ENCODE measurements at regions not wholly inside any gene's neighbourhood (a gene's known extent, or its start where the extent isn't known, plus 50 kb on each side); places are given as distances from the start of the nearest gene placed in this dataset.

DNA sequence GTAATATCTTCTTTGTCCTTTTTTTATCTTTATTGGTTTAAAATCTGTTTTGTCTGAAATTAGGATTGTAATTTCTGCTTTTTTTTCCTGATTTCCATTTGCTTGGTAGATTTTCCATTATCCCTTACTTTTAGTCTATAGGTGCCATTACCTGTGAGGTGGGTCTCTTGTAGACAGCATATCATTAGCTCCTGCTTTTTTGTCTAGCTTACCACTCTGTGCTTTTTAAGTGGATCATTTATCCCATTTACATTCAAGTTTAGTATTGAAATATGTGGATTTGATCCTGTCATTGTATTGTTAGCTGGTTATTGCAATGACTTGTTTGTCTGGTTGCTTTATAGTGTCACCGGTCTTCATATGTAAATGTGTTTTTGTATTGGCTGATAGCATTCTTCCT lies 958.6 kb upstream of the SLIT2 start:
- Histone ChIP-seq H3K9me3 (ENCODE audit: insufficient read depth, low read depth, low read length) (no peaks in the 10 kb centered on the region), H3K23ac (ENCODE audit: low read length) (no peak overlapping the region), H3K14ac (ENCODE audit: low read length) (no peak overlapping the region), H2AFZ (ENCODE audit: insufficient read depth, low read length, poor library complexity) (no peak overlapping the region), H3K27ac (ENCODE audit: low read depth, low read length) (no peak overlapping the region), H3K36me3 (ENCODE audit: control insufficient read depth in 1 of 2, insufficient read depth in 2 of 2, low read length in 2 of 2) (no peaks in the 10 kb centered on the region), H3K4me3 (ENCODE audit: low read depth, low read length) (no peak overlapping the region), H4K12ac (ENCODE audit: low read depth, low read length) (no peak overlapping the region), H3K27me3 (ENCODE audit: insufficient read depth, low read length) (no peaks in the 10 kb centered on the region), H3K4me1 (ENCODE audit: control insufficient read depth in 1 of 2, insufficient read depth in 2 of 2, low read length in 2 of 2) (no peaks in the 10 kb centered on the region), H3K4ac (ENCODE audit: low read depth, low read length) (no peak overlapping the region), H2AK5ac (ENCODE audit: low read length) (no peak overlapping the region), H3K4me2 (ENCODE audit: low read length) (no peak overlapping the region), H2BK5ac (ENCODE audit: low read depth, low read length, poor library complexity) (no peak overlapping the region), H2BK120ac (ENCODE audit: insufficient read depth, low read length, poor library complexity) (no peak overlapping the region), H3K79me1 (ENCODE audit: low read length) (no peaks in the 10 kb centered on the region), H4K8ac (ENCODE audit: low read depth, low read length) (no peak overlapping the region), H3K18ac (ENCODE audit: low read length) (no peak overlapping the region), H4K91ac (ENCODE audit: low read depth, low read length) (no peak overlapping the region), H3K9ac (ENCODE audit: low read length) (no peak overlapping the region), H2BK12ac (ENCODE audit: low read length) (no peak overlapping the region), H3K79me2 (ENCODE audit: control insufficient read depth, insufficient read depth, low read length, poor library complexity) (no peaks in the 10 kb centered on the region)
- no peak for DNase-seq
- no CpG with 5 or more reads among the region's 1 CpG for WGBS (ENCODE audit: extremely low coverage, insufficient coverage, insufficient read length)

DNA sequence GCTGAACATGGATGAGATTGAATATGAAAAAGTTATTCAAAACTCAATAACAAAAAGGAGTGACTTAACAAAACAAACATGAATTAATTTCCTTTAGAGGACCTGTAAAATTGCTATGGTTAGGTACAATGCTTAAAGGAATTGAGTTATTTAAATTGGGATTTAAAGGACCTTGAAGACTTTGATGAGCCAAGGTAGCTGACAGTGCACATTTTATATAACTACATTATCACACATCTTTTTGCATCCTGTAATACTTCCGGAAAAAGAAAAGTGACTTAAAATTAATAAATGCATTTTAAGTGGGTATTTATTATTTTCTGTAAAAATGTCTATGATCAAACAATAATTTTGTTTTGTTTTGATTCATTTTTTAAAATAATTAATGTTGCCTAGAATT lies 964.8 kb upstream of the SLIT2 start:
- Histone ChIP-seq H3K4me3 (ENCODE audit: low read depth, low read length) (no peak overlapping the region), H3K4me1 (ENCODE audit: control insufficient read depth in 1 of 2, insufficient read depth in 2 of 2, low read length in 2 of 2) (no peaks in the 10 kb centered on the region), H3K79me1 (ENCODE audit: low read length) (no peaks in the 10 kb centered on the region), H2BK120ac (ENCODE audit: insufficient read depth, low read length, poor library complexity) (no peak overlapping the region), H3K36me3 (ENCODE audit: control insufficient read depth in 1 of 2, insufficient read depth in 2 of 2, low read length in 2 of 2) (no peaks in the 10 kb centered on the region), H2BK5ac (ENCODE audit: low read depth, low read length, poor library complexity) (no peak overlapping the region), H4K91ac (ENCODE audit: low read depth, low read length) (no peak overlapping the region), H3K79me2 (ENCODE audit: control insufficient read depth, insufficient read depth, low read length, poor library complexity) (no peaks in the 10 kb centered on the region), H3K4me2 (ENCODE audit: low read length) (no peak overlapping the region), H2AK5ac (ENCODE audit: low read length) (no peak overlapping the region), H3K4ac (ENCODE audit: low read depth, low read length) (no peak overlapping the region), H4K12ac (ENCODE audit: low read depth, low read length) (no peak overlapping the region), H3K27me3 (ENCODE audit: insufficient read depth, low read length) (no peaks in the 10 kb centered on the region), H2AFZ (ENCODE audit: insufficient read depth, low read length, poor library complexity) (no peak overlapping the region), H3K27ac (ENCODE audit: low read depth, low read length) (no peak overlapping the region), H2BK12ac (ENCODE audit: low read length) (no peak overlapping the region), H3K14ac (ENCODE audit: low read length) (no peak overlapping the region), H3K9me3 (ENCODE audit: insufficient read depth, low read depth, low read length) (no peaks in the 10 kb centered on the region), H3K23ac (ENCODE audit: low read length) (no peak overlapping the region), H3K18ac (ENCODE audit: low read length) (no peak overlapping the region), H4K8ac (ENCODE audit: low read depth, low read length) (no peak overlapping the region), H3K9ac (ENCODE audit: low read length) (no peak overlapping the region)
- no peak for DNase-seq
- no CpG with 5 or more reads among the region's 1 CpG for WGBS (ENCODE audit: extremely low coverage, insufficient coverage, insufficient read length)

DNA sequence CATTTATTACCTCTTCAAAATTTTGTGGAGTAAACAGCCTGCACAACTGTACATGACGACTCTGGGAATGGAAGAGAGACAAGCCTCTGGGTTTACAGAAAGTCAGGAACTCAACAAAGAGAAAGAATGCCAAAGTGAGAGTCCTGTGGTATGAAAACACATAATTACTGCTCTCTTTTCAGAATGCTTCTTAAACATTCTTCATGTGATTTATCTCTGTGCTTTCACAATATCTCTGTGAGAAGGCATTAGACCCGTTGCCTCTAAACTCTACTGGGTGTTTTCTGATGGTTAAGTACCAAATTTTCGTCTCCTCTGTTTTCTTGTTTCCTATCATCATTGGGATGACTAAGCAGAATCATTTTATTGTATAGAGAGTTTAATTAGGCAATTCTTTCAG lies 966.6 kb upstream of the SLIT2 start:
- Histone ChIP-seq H2BK5ac (ENCODE audit: low read depth, low read length, poor library complexity) (no peak overlapping the region), H3K23ac (ENCODE audit: low read length) (no peak overlapping the region), H4K12ac (ENCODE audit: low read depth, low read length) (no peak overlapping the region), H3K79me1 (ENCODE audit: low read length) (no peaks in the 10 kb centered on the region), H2BK12ac (ENCODE audit: low read length) (no peak overlapping the region), H3K4ac (ENCODE audit: low read depth, low read length) (no peak overlapping the region), H4K8ac (ENCODE audit: low read depth, low read length) (no peak overlapping the region), H2BK120ac (ENCODE audit: insufficient read depth, low read length, poor library complexity) (no peak overlapping the region), H3K79me2 (ENCODE audit: control insufficient read depth, insufficient read depth, low read length, poor library complexity) (no peaks in the 10 kb centered on the region), H2AFZ (ENCODE audit: insufficient read depth, low read length, poor library complexity) (no peak overlapping the region), H3K9ac (ENCODE audit: low read length) (no peak overlapping the region), H2AK5ac (ENCODE audit: low read length) (no peak overlapping the region), H3K18ac (ENCODE audit: low read length) (no peak overlapping the region), H3K36me3 (ENCODE audit: control insufficient read depth in 1 of 2, insufficient read depth in 2 of 2, low read length in 2 of 2) (no peaks in the 10 kb centered on the region), H3K4me2 (ENCODE audit: low read length) (no peak overlapping the region), H3K4me1 (ENCODE audit: control insufficient read depth in 1 of 2, insufficient read depth in 2 of 2, low read length in 2 of 2) (no peaks in the 10 kb centered on the region), H3K9me3 (ENCODE audit: insufficient read depth, low read depth, low read length) (peaks cover 6% of the 10 kb centered on the region), H3K4me3 (ENCODE audit: low read depth, low read length) (no peak overlapping the region), H4K91ac (ENCODE audit: low read depth, low read length) (no peak overlapping the region), H3K27ac (ENCODE audit: low read depth, low read length) (no peak overlapping the region), H3K14ac (ENCODE audit: low read length) (no peak overlapping the region), H3K27me3 (ENCODE audit: insufficient read depth, low read length) (no peaks in the 10 kb centered on the region)
- WGBS (ENCODE audit: extremely low coverage, insufficient coverage, insufficient read length) = no CpG with 5 or more reads among the region's 3 CpGs
- peak in 1 of 2 donors; percentile 47 for DNase-seq

DNA sequence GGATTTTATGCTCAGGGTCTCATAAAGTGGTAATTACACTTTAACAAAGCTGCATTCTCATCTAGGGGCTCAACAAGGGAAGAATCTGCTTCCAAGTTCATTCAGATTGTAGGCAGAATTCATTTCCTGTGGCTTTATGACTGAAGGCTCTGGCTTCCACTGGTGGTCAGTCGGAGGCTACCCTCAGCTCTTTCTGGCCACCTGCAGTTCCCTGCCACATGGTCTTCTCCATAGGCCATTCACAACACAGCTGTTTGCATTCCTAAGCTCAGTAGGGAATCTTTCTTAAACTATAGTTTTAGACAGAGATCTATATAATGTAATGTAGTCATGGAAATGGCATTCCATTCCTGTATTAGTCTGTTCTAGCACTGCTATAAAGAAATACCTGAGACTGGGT lies 973.0 kb upstream of the SLIT2 start:
- Histone ChIP-seq H3K14ac (ENCODE audit: low read length) (no peak overlapping the region), H3K27me3 (ENCODE audit: insufficient read depth, low read length) (no peaks in the 10 kb centered on the region), H3K27ac (ENCODE audit: low read depth, low read length) (no peak overlapping the region), H3K4me3 (ENCODE audit: low read depth, low read length) (no peak overlapping the region), H3K4me2 (ENCODE audit: low read length) (no peak overlapping the region), H2BK5ac (ENCODE audit: low read depth, low read length, poor library complexity) (no peak overlapping the region), H2AK5ac (ENCODE audit: low read length) (no peak overlapping the region), H2BK12ac (ENCODE audit: low read length) (no peak overlapping the region), H3K4ac (ENCODE audit: low read depth, low read length) (no peak overlapping the region), H3K79me1 (ENCODE audit: low read length) (no peaks in the 10 kb centered on the region), H2BK120ac (ENCODE audit: insufficient read depth, low read length, poor library complexity) (no peak overlapping the region), H3K4me1 (ENCODE audit: control insufficient read depth in 1 of 2, insufficient read depth in 2 of 2, low read length in 2 of 2) (no peaks in the 10 kb centered on the region), H3K23ac (ENCODE audit: low read length) (no peak overlapping the region), H3K9ac (ENCODE audit: low read length) (no peak overlapping the region), H3K9me3 (ENCODE audit: insufficient read depth, low read depth, low read length) (peaks cover 6% of the 10 kb centered on the region), H4K8ac (ENCODE audit: low read depth, low read length) (no peak overlapping the region), H2AFZ (ENCODE audit: insufficient read depth, low read length, poor library complexity) (no peak overlapping the region), H3K36me3 (ENCODE audit: control insufficient read depth in 1 of 2, insufficient read depth in 2 of 2, low read length in 2 of 2) (no peaks in the 10 kb centered on the region), H3K18ac (ENCODE audit: low read length) (no peak overlapping the region), H4K91ac (ENCODE audit: low read depth, low read length) (no peak overlapping the region), H3K79me2 (ENCODE audit: control insufficient read depth, insufficient read depth, low read length, poor library complexity) (no peaks in the 10 kb centered on the region), H4K12ac (ENCODE audit: low read depth, low read length) (no peak overlapping the region)
- WGBS (ENCODE audit: extremely low coverage, insufficient coverage, insufficient read length) = no CpG with 5 or more reads among the region's 1 CpG
- peak in 1 of 2 donors; percentile 81 for DNase-seq
